Mucosa of rectum (tissue), 2 donors: ENCODE measurements at regions not wholly inside any gene's neighbourhood (a gene's known extent, or its start where the extent isn't known, plus 50 kb on each side); places are given as distances from the start of the nearest gene placed in this dataset.
"Not testable (repeated sequence)": the region's sequence is repeated elsewhere in the genome, so short reads cannot be mapped to it uniquely, and the experiment has no call there.

ENCODE experiments used
- H3K27ac ChIP-seq, 2 donors: one replicate each; pipeline ENCODE4 v1.7.0; 2013; ENCODE audit warnings: inconsistent platforms in 2 of 2, low read depth in 2 of 2, low read length in 2 of 2
- H3K27me3 ChIP-seq, 2 donors: one replicate each; pipeline ENCODE4 v1.7.0; 2013; ENCODE audit warnings: low read length in 2 of 2; ENCODE audit not compliant: control insufficient read depth in 2 of 2, insufficient read depth in 2 of 2
- H3K36me3 ChIP-seq, 2 donors: one replicate each; pipeline ENCODE4 v1.7.0; 2013; ENCODE audit warnings: low read length in 2 of 2; ENCODE audit not compliant: control insufficient read depth in 2 of 2, insufficient read depth in 2 of 2
- H3K4me1 ChIP-seq, 2 donors: one replicate each; pipeline ENCODE4 v1.7.0; 2013; ENCODE audit warnings: low read length in 2 of 2, mild to moderate bottlenecking in 1 of 2; ENCODE audit not compliant: control insufficient read depth in 2 of 2, insufficient read depth in 2 of 2
- H3K4me3 ChIP-seq, 2 donors: one replicate each; pipeline ENCODE4 v1.7.0; 2013; ENCODE audit warnings: low read length in 2 of 2
- H3K9ac ChIP-seq, 2 donors: one replicate each; pipeline ENCODE4 v1.7.0; 2013; ENCODE audit warnings: low read length in 2 of 2, low read depth in 1 of 2, mild to moderate bottlenecking in 1 of 2
- H3K9me3 ChIP-seq, 2 donors: one replicate each; pipeline ENCODE4 v1.7.0; 2013; ENCODE audit warnings: low read length in 2 of 2; ENCODE audit not compliant: control insufficient read depth in 2 of 2
- donor health status: healthy.
- donor health status: Normal muscosa, but diverticular disease.

- no peak overlapping the region for H3K27ac ChIP-seq
- no peaks in the 10 kb centered on the region for H3K4me1 ChIP-seq
- H3K27me3 ChIP-seq, result no peaks in the 10 kb centered on the region
- H3K9me3 ChIP-seq, result no peaks in the 10 kb centered on the region
- no peak overlapping the region for H3K9ac ChIP-seq
- no peak overlapping the region for H3K4me3 ChIP-seq
- H3K36me3 ChIP-seq, result no peaks in the 10 kb centered on the region
These were observed 55.2 kb downstream of the RTL3 start for GRCh38 chrX:78603908-78604307.

- H3K4me1 ChIP-seq, result no peaks in the 10 kb centered on the region
- H3K4me3 ChIP-seq, result no peak overlapping the region
- no peaks in the 10 kb centered on the region for H3K36me3 ChIP-seq
- no peak overlapping the region for H3K27ac ChIP-seq
- no peak overlapping the region for H3K9ac ChIP-seq
- H3K27me3 ChIP-seq, result no peaks in the 10 kb centered on the region
- no peaks in the 10 kb centered on the region for H3K9me3 ChIP-seq
These were observed 63.1 kb downstream of the RTL3 start for GRCh38 chrX:78595901-78596502.

GRCh38 chrX:78593701-78594100 is 65.4 kb downstream of the RTL3 start:
- no peak overlapping the region for H3K27ac ChIP-seq
- H3K4me3 ChIP-seq, result no peak overlapping the region
- H3K36me3 ChIP-seq, result no peaks in the 10 kb centered on the region
- H3K9ac ChIP-seq, result no peak overlapping the region
- no peaks in the 10 kb centered on the region for H3K4me1 ChIP-seq
- no peaks in the 10 kb centered on the region for H3K27me3 ChIP-seq
- H3K9me3 ChIP-seq, result no peaks in the 10 kb centered on the region

- H3K27ac ChIP-seq, result no peak overlapping the region
- H3K4me1 ChIP-seq, result no peaks in the 10 kb centered on the region
- H3K27me3 ChIP-seq, result no peaks in the 10 kb centered on the region
- no peaks in the 10 kb centered on the region for H3K36me3 ChIP-seq
- H3K9me3 ChIP-seq, result no peaks in the 10 kb centered on the region
- H3K4me3 ChIP-seq, result no peak overlapping the region
- no peak overlapping the region for H3K9ac ChIP-seq
These were observed 67.1 kb downstream of the RTL3 start for GRCh38 chrX:78592030-78592429.

- peak overlapping the region in 1 of 2 donors; percentile 72 for H3K27ac ChIP-seq
- no peak overlapping the region for H3K9ac ChIP-seq
- H3K4me3 ChIP-seq, result no peak overlapping the region
- no peaks in the 10 kb centered on the region for H3K9me3 ChIP-seq
- H3K27me3 ChIP-seq, result no peaks in the 10 kb centered on the region
- H3K36me3 ChIP-seq, result no peaks in the 10 kb centered on the region
- peaks cover 0 to 6% of the 10 kb centered on the region in 2 donors for H3K4me1 ChIP-seq
These were observed 84.8 kb downstream of the RTL3 start for GRCh38 chrX:78574306-78574705.

GRCh38 chrX:78573630-78574029 is 85.5 kb downstream of the RTL3 start:
- no peaks in the 10 kb centered on the region for H3K9me3 ChIP-seq
- H3K36me3 ChIP-seq, result no peaks in the 10 kb centered on the region
- H3K27ac ChIP-seq, result no peak overlapping the region
- no peak overlapping the region for H3K9ac ChIP-seq
- H3K4me1 ChIP-seq, result peaks cover 0 to 6% of the 10 kb centered on the region in 2 donors
- no peak overlapping the region for H3K4me3 ChIP-seq
- H3K27me3 ChIP-seq, result no peaks in the 10 kb centered on the region

- Histone ChIP-seq H3K27me3 (no peaks in the 10 kb centered on the region), H3K27ac (no peak overlapping the region), H3K36me3 (no peaks in the 10 kb centered on the region), H3K9me3 (no peaks in the 10 kb centered on the region), H3K4me3 (no peak overlapping the region), H3K4me1 (peaks cover 0 to 6% of the 10 kb centered on the region in 2 donors), H3K9ac (no peak overlapping the region)
These were observed 87.3 kb downstream of the RTL3 start for GRCh38 chrX:78571849-78572248.

- Histone ChIP-seq H3K36me3 (no peaks in the 10 kb centered on the region), H3K9ac (no peak overlapping the region), H3K4me3 (no peak overlapping the region), H3K4me1 (no peaks in the 10 kb centered on the region), H3K27ac (no peak overlapping the region), H3K9me3 (no peaks in the 10 kb centered on the region), H3K27me3 (no peaks in the 10 kb centered on the region)
These were observed 103.6 kb downstream of the RTL3 start for GRCh38 chrX:78555401-78555980.

GRCh38 chrX:78552628-78553027 is 106.5 kb downstream of the RTL3 start:
- H3K4me3 ChIP-seq, H3K4me1 ChIP-seq, H3K36me3 ChIP-seq, H3K27ac ChIP-seq, H3K27me3 ChIP-seq, H3K9ac ChIP-seq, H3K9me3 ChIP-seq: not testable (repeated sequence)

GRCh38 chrX:78548012-78548411 is 111.1 kb downstream of the RTL3 start:
- no peaks in the 10 kb centered on the region for H3K27me3 ChIP-seq
- H3K27ac ChIP-seq, result no peak overlapping the region
- H3K36me3 ChIP-seq, result no peaks in the 10 kb centered on the region
- H3K4me1 ChIP-seq, result no peaks in the 10 kb centered on the region
- H3K4me3 ChIP-seq, result no peak overlapping the region
- peaks cover 0 to 2% of the 10 kb centered on the region in 2 donors for H3K9me3 ChIP-seq
- no peak overlapping the region for H3K9ac ChIP-seq
